AG04449 (cell line): ENCODE measurements at regions not wholly inside any gene's neighbourhood (a gene's known extent, or its start where the extent isn't known, plus 50 kb on each side); places are given as distances from the start of the nearest gene placed in this dataset.
"Not testable (repeated sequence)": the region's sequence is repeated elsewhere in the genome, so short reads cannot be mapped to it uniquely, and the experiment has no call there.

Source experiments
- CTCF ChIA-PET: fragments of 350-600 bp; formaldehyde crosslinking; extraction: SDS; loops from one replicate; lab custom pipeline; 2021; ENCODE audit warnings: antibody characterized with exemption; lab: Yijun Ruan, JAX
- POLR2A ChIA-PET: fragments of 400-600, 350-600 bp; formaldehyde crosslinking; extraction: SDS; loops from one replicate; lab custom pipeline; 2020; ENCODE audit warnings: antibody characterized with exemption, inconsistent platforms; lab: Yijun Ruan, JAX
- DNase-seq: peaks from one replicate; pipeline ENCODE4 v3.0.0-alpha.2; 2010; ENCODE audit warnings: low read depth, low spot score
- H3K4me3 ChIP-seq: 2 replicates; pipeline ENCODE4 v1.5.1; 2011; ENCODE audit warnings: low read depth, mild to moderate bottlenecking, control low read depth, low read length
- TF ChIP-seq, protein P1 (sequence below): IDR thresholded peaks from one replicate; pipeline ENCODE4 v1.5.1; 2011; ENCODE audit warnings: mild to moderate bottlenecking, moderate library complexity, low read length, control low read depth, inconsistent platforms; ENCODE audit not compliant: insufficient read depth; ENCODE audit errors: missing control alignments

DNA sequence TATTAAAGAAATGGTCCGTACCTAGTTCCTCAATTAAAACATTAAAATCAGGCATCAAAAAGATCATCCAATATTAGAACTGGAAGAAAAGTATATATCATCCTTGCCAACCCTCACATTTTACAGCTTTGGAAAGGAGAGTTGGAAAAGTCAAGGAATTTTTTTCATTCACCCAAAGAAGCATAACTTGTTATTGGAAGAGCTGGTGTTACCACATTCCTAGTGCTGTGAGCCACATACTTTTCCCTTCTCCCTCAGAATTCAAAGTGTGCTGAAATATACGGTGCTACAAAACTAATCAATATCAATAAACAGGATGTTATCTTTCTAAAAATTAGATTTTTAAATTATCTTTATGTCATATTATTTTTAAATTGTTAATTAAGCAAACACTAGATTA lies 202.1 kb upstream of the FAT3 start:
- ChIA-PET CTCF (no interaction called here), POLR2A (no interaction called here)
- DNase-seq, result no peak
- TF ChIP-seq, protein P1, sequence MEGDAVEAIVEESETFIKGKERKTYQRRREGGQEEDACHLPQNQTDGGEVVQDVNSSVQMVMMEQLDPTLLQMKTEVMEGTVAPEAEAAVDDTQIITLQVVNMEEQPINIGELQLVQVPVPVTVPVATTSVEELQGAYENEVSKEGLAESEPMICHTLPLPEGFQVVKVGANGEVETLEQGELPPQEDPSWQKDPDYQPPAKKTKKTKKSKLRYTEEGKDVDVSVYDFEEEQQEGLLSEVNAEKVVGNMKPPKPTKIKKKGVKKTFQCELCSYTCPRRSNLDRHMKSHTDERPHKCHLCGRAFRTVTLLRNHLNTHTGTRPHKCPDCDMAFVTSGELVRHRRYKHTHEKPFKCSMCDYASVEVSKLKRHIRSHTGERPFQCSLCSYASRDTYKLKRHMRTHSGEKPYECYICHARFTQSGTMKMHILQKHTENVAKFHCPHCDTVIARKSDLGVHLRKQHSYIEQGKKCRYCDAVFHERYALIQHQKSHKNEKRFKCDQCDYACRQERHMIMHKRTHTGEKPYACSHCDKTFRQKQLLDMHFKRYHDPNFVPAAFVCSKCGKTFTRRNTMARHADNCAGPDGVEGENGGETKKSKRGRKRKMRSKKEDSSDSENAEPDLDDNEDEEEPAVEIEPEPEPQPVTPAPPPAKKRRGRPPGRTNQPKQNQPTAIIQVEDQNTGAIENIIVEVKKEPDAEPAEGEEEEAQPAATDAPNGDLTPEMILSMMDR, result no peak
- no peak overlapping the region for H3K4me3 ChIP-seq

DNA sequence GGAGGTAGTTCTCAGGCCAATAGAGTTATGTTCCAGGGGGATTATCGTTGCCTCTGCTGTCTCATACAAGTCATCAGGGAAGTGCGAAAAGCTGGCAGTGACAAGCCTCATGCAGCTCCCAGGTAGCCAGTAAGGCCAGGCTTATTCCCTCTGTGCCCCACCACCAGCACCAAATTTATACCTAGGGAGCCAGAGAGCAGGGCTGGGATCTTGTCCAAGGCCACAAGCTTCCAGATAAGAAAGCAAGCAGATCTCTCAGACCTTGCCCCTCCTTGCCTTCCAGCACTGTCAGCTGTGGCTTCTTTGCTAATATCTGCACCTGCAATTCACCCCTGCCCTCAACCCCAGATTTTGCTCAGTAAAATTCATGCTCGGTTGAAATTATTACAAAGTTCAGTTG lies 206.3 kb upstream of the FAT3 start:
- TF ChIP-seq, protein P1, result no peak
- POLR2A ChIA-PET, result no interaction called here
- no peak for DNase-seq
- H3K4me3 ChIP-seq, result no peak overlapping the region
- CTCF ChIA-PET, result no interaction called here

- TF ChIP-seq, protein P1, result no peak
- CTCF ChIA-PET, result no interaction called here
- POLR2A ChIA-PET, result no interaction called here
- no peak overlapping the region for H3K4me3 ChIP-seq
- DNase-seq, result no peak
These were observed 216.4 kb upstream of the FAT3 start for GRCh38 chr11:92008249-92008648.

- POLR2A ChIA-PET, result no interaction called here
- no peak for DNase-seq
- H3K4me3 ChIP-seq, result no peak overlapping the region
- TF ChIP-seq, protein P1, result no peak
- CTCF ChIA-PET, result no interaction called here
These were observed 222.1 kb upstream of the FAT3 start for GRCh38 chr11:92002568-92002967.

- POLR2A ChIA-PET, result no interaction called here
- TF ChIP-seq, protein P1, result no peak
- DNase-seq, result no peak
- no peak overlapping the region for H3K4me3 ChIP-seq
- CTCF ChIA-PET, result no interaction called here
These were observed 226.1 kb upstream of the FAT3 start for GRCh38 chr11:91998481-91998880.

DNA sequence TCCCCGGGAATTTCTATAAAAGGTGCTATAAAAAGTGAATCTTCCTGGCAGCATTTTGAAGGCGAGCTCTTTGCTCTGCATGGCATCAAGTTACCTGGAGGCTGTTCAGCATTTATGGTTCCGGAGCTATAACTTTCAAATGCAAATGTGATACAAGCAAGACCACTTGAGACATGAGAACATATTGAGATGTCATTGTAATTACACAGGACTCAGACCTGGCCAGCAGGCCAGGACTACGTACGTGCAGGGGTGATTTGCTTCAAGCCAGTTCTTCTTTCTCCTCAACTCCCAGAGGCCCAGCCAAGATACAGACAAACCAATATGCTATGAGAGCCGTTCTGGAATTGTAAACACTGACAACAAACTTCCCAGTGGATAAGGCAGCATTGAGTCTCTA lies 227.4 kb upstream of the FAT3 start:
- ChIA-PET CTCF (no interaction called here), POLR2A (no interaction called here)
- TF ChIP-seq, protein P1, result no peak
- no peak overlapping the region for H3K4me3 ChIP-seq
- DNase-seq, result no peak

- H3K4me3 ChIP-seq, result no peak overlapping the region
- TF ChIP-seq, protein P1, result no peak
- POLR2A ChIA-PET, result no interaction called here
- CTCF ChIA-PET, result no interaction called here
- no peak for DNase-seq
These were observed 228.1 kb upstream of the FAT3 start for GRCh38 chr11:91996526-91996925.

GRCh38 chr11:91988443-91988842 lies 236.2 kb upstream of the FAT3 start:
- H3K4me3 ChIP-seq, DNase-seq, POLR2A ChIA-PET, CTCF ChIA-PET: not testable (repeated sequence)
